Right lobe of liver (tissue), 6 donors: ENCODE measurements at regions not wholly inside any gene's neighbourhood (a gene's known extent, or its start where the extent isn't known, plus 50 kb on each side); places are given as distances from the start of the nearest gene placed in this dataset.
A peak's percentile ranks its signal among the peaks of the same experiment; 100 is the strongest.
"Not testable (repeated sequence)": the region's sequence is repeated elsewhere in the genome, so short reads cannot be mapped to it uniquely, and the experiment has no call there.

ENCODE experiments used
- ATAC-seq, 4 donors: fragments of 200-7000 bp; cut with Tn5 transposase; one replicate each; pipeline ENCODE4 v1.9.1; 2020; ENCODE audit warnings: mild to moderate bottlenecking in 4 of 4, moderate library complexity in 4 of 4
- DNase-seq, 3 donors: peaks; one replicate each; pipeline ENCODE4 v3.0.0-alpha.2; 2020
- H3K27ac ChIP-seq, 3 donors: fragments of 200-600 bp; one replicate each; pipeline ENCODE4 v1.8.0; 2022
- H3K27me3 ChIP-seq, 2 donors: fragments of 200-600 bp; one replicate each; pipeline ENCODE4 v1.8.0; 2022
- H3K36me3 ChIP-seq, 4 donors: fragments of 200-600 bp; sonication (generic) in 1 of 4; one replicate each; pipeline versions ENCODE4 v1.5.1 to v1.8.0; 2017 to 2022; ENCODE audit warnings: control low read depth in 1 of 4
- H3K4me1 ChIP-seq, 4 donors: fragments of 200-600 bp; sonication (generic) in 1 of 4; one replicate each; pipeline versions ENCODE4 v1.5.1 to v1.8.0; 2017 to 2022; ENCODE audit warnings: control low read depth in 1 of 4
- H3K4me3 ChIP-seq, 3 donors: fragments of 200-600 bp; one replicate each; pipeline ENCODE4 v1.8.0; 2022
- H3K9me3 ChIP-seq, 4 donors: fragments of 200-600 bp; sonication (generic) in 1 of 4; one replicate each; pipeline versions ENCODE4 v1.5.1 to v1.8.0; 2017 to 2022; ENCODE audit warnings: control low read depth in 1 of 4
- CTCF ChIP-seq, 4 donors: fragments of 200-600 bp in 3 of 4; fragments of 450-650 bp in 1 of 4; IDR thresholded peaks; one replicate each; pipeline versions ENCODE4 v1.5.1 to v1.8.0; 2016 to 2022; ENCODE audit warnings: antibody characterized with exemption in 4 of 4, mild to moderate bottlenecking in 2 of 4
- POLR2A ChIP-seq: fragments of 450-650 bp; IDR thresholded peaks from one replicate; pipeline ENCODE4 v1.6.1; 2017; ENCODE audit warnings: antibody characterized with exemption, mild to moderate bottlenecking
- WGBS: methylation state at CpG from one replicate; pipeline ENCODE4 v1.1.6; 2018; ENCODE audit warnings: low coverage, low lambda C conversion rate; ENCODE audit not compliant: insufficient coverage; ENCODE audit errors: missing lambda C conversion rate; 5-methylcytosine and 5-hydroxymethylcytosine counted together
- intact Hi-C, 2 donors: fragments of 100-400 bp; cut with DNase I; formaldehyde crosslinking; loops; one replicate each; pipeline versions ENCODE4 v1.11.2 to v1.14.1; 2022
- donor health status: DM: no; HTN: yes; CAD: no.
- donor health status: DM: no; HTN: no; CAD: no.
- donor health status: DM: no; HTN: no; CAD: no.
- donor health status: DM: no; HTN: yes; CAD: no.
- donor health status: DM: no; HTN: yes; CAD: no.

GRCh38 chr2:188788621-188789020 lies 185.6 kb upstream of the COL3A1 start:
- DNase-seq = peak in 1 of 3 donors; percentile 17
- TF ChIP-seq CTCF (IDR thresholded peaks at IDR 0.05) = no peak
- TF ChIP-seq POLR2A = no peak
- peak in 1 of 4 donors; percentile 55 for ATAC-seq
- H3K27me3 ChIP-seq = no peaks in the 10 kb centered on the region
- intact Hi-C loops = no loop called here
- H3K36me3 ChIP-seq = no peaks in the 10 kb centered on the region
- no peaks in the 10 kb centered on the region for H3K4me1 ChIP-seq
- no peak overlapping the region for H3K4me3 ChIP-seq
- no peak overlapping the region for H3K27ac ChIP-seq
- H3K9me3 ChIP-seq = no peaks in the 10 kb centered on the region

- Histone ChIP-seq H3K9me3 (no peaks in the 10 kb centered on the region), H3K4me3 (no peak overlapping the region), H3K27ac (no peak overlapping the region), H3K27me3 (no peaks in the 10 kb centered on the region), H3K36me3 (no peaks in the 10 kb centered on the region), H3K4me1 (no peaks in the 10 kb centered on the region)
- DNase-seq (no peak), ATAC-seq (no peak)
- intact Hi-C loops = no loop called here
- no peak for TF ChIP-seq POLR2A
- no peak for TF ChIP-seq CTCF (IDR thresholded peaks at IDR 0.05)
- WGBS = 50% methylated on average over 1 of the region's 1 CpG
Measured at GRCh38 chr2:188789951-188790350, 184.2 kb upstream of the COL3A1 start.

- H3K9me3 ChIP-seq, H3K4me1 ChIP-seq, ATAC-seq, DNase-seq, H3K27ac ChIP-seq, intact Hi-C loops, H3K4me3 ChIP-seq, H3K27me3 ChIP-seq, H3K36me3 ChIP-seq: not testable (repeated sequence)
- WGBS = 80% methylated on average over 1 of the region's 4 CpGs
Measured at GRCh38 chr2:188794453-188794852, 179.7 kb upstream of the COL3A1 start.

GRCh38 chr2:188795762-188796161 lies 178.4 kb upstream of the COL3A1 start:
- DNase-seq (no peak), ATAC-seq (no peak)
- Histone ChIP-seq H3K27me3 (no peaks in the 10 kb centered on the region), H3K4me3 (no peak overlapping the region), H3K4me1 (no peaks in the 10 kb centered on the region), H3K36me3 (no peaks in the 10 kb centered on the region), H3K9me3 (no peaks in the 10 kb centered on the region), H3K27ac (no peak overlapping the region)
- TF ChIP-seq CTCF (IDR thresholded peaks at IDR 0.05) (no peak), POLR2A (no peak)
- intact Hi-C loops = no loop called here

GRCh38 chr2:188797371-188797770 lies 176.8 kb upstream of the COL3A1 start:
- 42% methylated on average over 4 of the region's 4 CpGs for WGBS
- no peak overlapping the region for H3K4me3 ChIP-seq

More at GRCh38 chr2:188797371-188797770, 176.8 kb upstream of the COL3A1 start:
- H3K9me3 ChIP-seq = no peaks in the 10 kb centered on the region
- H3K27me3 ChIP-seq = no peaks in the 10 kb centered on the region
- intact Hi-C loops = no loop called here
- no peak for ATAC-seq
- H3K4me1 ChIP-seq = no peaks in the 10 kb centered on the region
- TF ChIP-seq CTCF (IDR thresholded peaks at IDR 0.05) = no peak
- TF ChIP-seq POLR2A = no peak
- DNase-seq = no peak
- H3K27ac ChIP-seq = no peak overlapping the region
- no peaks in the 10 kb centered on the region for H3K36me3 ChIP-seq
